Mucosa of rectum (tissue), 2 donors: ENCODE measurements at regions not wholly inside any gene's neighbourhood (a gene's known extent, or its start where the extent isn't known, plus 50 kb on each side); places are given as distances from the start of the nearest gene placed in this dataset.

Source experiments
- H3K27ac ChIP-seq, 2 donors: one replicate each; pipeline ENCODE4 v1.7.0; 2013; ENCODE audit warnings: inconsistent platforms in 2 of 2, low read depth in 2 of 2, low read length in 2 of 2
- H3K27me3 ChIP-seq, 2 donors: one replicate each; pipeline ENCODE4 v1.7.0; 2013; ENCODE audit warnings: low read length in 2 of 2; ENCODE audit not compliant: control insufficient read depth in 2 of 2, insufficient read depth in 2 of 2
- H3K36me3 ChIP-seq, 2 donors: one replicate each; pipeline ENCODE4 v1.7.0; 2013; ENCODE audit warnings: low read length in 2 of 2; ENCODE audit not compliant: control insufficient read depth in 2 of 2, insufficient read depth in 2 of 2
- H3K4me1 ChIP-seq, 2 donors: one replicate each; pipeline ENCODE4 v1.7.0; 2013; ENCODE audit warnings: low read length in 2 of 2, mild to moderate bottlenecking in 1 of 2; ENCODE audit not compliant: control insufficient read depth in 2 of 2, insufficient read depth in 2 of 2
- H3K4me3 ChIP-seq, 2 donors: one replicate each; pipeline ENCODE4 v1.7.0; 2013; ENCODE audit warnings: low read length in 2 of 2
- H3K9ac ChIP-seq, 2 donors: one replicate each; pipeline ENCODE4 v1.7.0; 2013; ENCODE audit warnings: low read length in 2 of 2, low read depth in 1 of 2, mild to moderate bottlenecking in 1 of 2
- H3K9me3 ChIP-seq, 2 donors: one replicate each; pipeline ENCODE4 v1.7.0; 2013; ENCODE audit warnings: low read length in 2 of 2; ENCODE audit not compliant: control insufficient read depth in 2 of 2
- donor health status: healthy.
- donor health status: Normal muscosa, but diverticular disease.

DNA sequence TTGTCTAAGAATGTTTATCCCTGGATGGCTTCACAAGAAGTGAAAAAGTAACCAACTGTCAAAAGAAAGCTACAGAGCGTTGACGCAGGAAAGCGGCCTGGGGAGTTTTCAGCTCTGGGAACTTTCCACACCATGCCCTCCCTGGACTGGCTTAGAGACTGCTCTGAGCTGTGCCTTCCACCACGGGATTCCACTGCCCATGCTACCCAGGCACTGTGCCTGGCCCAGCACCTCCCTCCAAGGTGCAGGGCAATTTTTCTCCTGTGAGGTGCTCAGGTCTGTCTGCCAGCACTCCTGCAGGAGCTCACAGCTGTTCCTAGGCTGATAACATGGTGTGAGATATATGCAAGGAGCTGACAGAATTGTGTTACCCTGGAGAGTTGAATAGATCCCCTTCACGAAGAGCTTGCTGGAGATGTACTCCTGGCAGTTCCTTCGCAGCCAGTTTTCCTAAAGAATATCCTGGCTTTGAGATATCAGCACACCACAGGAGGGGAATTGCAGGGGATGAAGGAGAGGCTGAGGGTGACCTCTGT is 258.3 kb upstream of the B3GAT1 start:
- Histone ChIP-seq H3K27ac (no peak overlapping the region), H3K4me1 (no peaks in the 10 kb centered on the region), H3K4me3 (no peak overlapping the region), H3K9ac (no peak overlapping the region), H3K27me3 (peaks cover 5 to 10% of the 10 kb centered on the region in 2 donors), H3K36me3 (no peaks in the 10 kb centered on the region), H3K9me3 (no peaks in the 10 kb centered on the region)

DNA sequence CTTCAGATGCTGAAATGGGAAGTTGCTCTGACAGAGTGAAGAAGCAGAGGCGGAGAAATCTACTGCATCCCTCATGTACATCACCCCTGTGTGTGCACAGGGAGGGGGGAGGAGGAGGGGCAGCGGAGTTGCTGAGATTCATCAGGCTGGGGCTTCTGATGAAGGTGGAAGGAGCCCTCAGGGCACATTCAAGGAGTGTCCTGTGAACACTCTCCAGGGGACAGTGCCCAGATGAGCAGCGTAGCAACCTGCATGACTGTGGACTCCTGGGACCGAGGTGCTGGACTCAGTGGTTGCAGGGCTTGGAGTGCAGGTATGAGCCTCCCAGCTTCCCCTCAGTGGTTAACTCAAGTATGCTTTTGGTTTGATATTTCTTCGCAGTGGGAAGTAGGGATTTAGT is 257.8 kb upstream of the B3GAT1 start:
- no peaks in the 10 kb centered on the region for H3K4me1 ChIP-seq
- H3K36me3 ChIP-seq, result no peaks in the 10 kb centered on the region
- H3K27me3 ChIP-seq, result peaks cover 5 to 10% of the 10 kb centered on the region in 2 donors
- H3K27ac ChIP-seq, result no peak overlapping the region
- H3K9me3 ChIP-seq, result no peaks in the 10 kb centered on the region
- no peak overlapping the region for H3K4me3 ChIP-seq
- H3K9ac ChIP-seq, result no peak overlapping the region

DNA sequence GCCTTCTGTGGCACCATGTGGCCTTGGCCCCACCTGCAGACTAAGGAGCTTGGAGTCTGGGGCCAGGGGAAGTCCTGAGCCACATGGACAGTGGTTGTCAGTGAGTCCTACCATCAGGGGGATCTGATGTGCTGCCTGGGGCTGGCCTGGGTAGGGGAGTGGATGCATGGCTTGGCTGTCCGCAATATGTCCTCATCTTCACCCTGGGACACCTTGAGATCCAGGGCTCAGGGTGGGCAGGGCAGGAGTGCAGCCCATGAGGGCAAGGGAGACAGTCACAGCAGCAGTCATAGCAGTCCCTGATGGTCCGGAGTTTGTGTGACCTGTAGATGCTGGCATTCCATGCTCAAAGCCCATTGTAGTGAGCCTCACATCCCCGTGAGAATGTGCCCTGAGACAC is 256.8 kb upstream of the B3GAT1 start:
- no peak overlapping the region for H3K9ac ChIP-seq
- H3K27me3 ChIP-seq, result peaks cover 5 to 10% of the 10 kb centered on the region in 2 donors
- no peak overlapping the region for H3K4me3 ChIP-seq
- no peaks in the 10 kb centered on the region for H3K4me1 ChIP-seq
- no peaks in the 10 kb centered on the region for H3K9me3 ChIP-seq
- no peak overlapping the region for H3K27ac ChIP-seq
- H3K36me3 ChIP-seq, result no peaks in the 10 kb centered on the region

DNA sequence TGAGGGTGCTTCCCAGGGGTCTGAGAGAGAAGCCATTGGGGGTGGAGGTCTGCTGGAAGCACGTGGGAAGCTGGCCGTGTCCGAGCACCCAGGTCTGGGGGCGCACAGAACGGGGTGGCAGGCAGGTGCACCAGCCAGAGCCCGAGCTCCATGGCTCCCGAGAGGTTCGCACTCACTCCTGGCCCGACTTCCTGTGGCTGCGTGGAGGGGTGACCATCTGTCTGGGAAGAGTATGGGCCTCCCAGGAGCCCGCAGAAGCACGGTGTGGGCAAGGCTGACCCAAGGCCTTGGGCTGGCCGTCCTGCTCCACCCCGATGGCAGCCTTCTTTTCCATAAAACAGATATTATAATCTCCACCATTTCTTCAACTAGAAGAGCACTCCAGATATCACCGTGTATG is 256.0 kb upstream of the B3GAT1 start:
- H3K27ac ChIP-seq, result no peak overlapping the region
- H3K4me1 ChIP-seq, result no peaks in the 10 kb centered on the region
- H3K27me3 ChIP-seq, result peaks cover 5 to 10% of the 10 kb centered on the region in 2 donors
- no peak overlapping the region for H3K9ac ChIP-seq
- H3K4me3 ChIP-seq, result no peak overlapping the region
- H3K9me3 ChIP-seq, result no peaks in the 10 kb centered on the region
- no peaks in the 10 kb centered on the region for H3K36me3 ChIP-seq

- Histone ChIP-seq H3K27me3 (peaks cover 5 to 10% of the 10 kb centered on the region in 2 donors), H3K4me1 (no peaks in the 10 kb centered on the region), H3K9me3 (no peaks in the 10 kb centered on the region), H3K36me3 (no peaks in the 10 kb centered on the region), H3K9ac (no peak overlapping the region), H3K27ac (no peak overlapping the region), H3K4me3 (no peak overlapping the region)
Observed at GRCh38 chr11:134667505-134667904, 255.5 kb upstream of the B3GAT1 start.

- peaks cover 5 to 10% of the 10 kb centered on the region in 2 donors for H3K27me3 ChIP-seq
- H3K4me3 ChIP-seq, result no peak overlapping the region
- no peaks in the 10 kb centered on the region for H3K9me3 ChIP-seq
- no peaks in the 10 kb centered on the region for H3K36me3 ChIP-seq
- no peak overlapping the region for H3K9ac ChIP-seq
- no peaks in the 10 kb centered on the region for H3K4me1 ChIP-seq
- no peak overlapping the region for H3K27ac ChIP-seq
Observed at GRCh38 chr11:134667175-134667500, 255.1 kb upstream of the B3GAT1 start.

DNA sequence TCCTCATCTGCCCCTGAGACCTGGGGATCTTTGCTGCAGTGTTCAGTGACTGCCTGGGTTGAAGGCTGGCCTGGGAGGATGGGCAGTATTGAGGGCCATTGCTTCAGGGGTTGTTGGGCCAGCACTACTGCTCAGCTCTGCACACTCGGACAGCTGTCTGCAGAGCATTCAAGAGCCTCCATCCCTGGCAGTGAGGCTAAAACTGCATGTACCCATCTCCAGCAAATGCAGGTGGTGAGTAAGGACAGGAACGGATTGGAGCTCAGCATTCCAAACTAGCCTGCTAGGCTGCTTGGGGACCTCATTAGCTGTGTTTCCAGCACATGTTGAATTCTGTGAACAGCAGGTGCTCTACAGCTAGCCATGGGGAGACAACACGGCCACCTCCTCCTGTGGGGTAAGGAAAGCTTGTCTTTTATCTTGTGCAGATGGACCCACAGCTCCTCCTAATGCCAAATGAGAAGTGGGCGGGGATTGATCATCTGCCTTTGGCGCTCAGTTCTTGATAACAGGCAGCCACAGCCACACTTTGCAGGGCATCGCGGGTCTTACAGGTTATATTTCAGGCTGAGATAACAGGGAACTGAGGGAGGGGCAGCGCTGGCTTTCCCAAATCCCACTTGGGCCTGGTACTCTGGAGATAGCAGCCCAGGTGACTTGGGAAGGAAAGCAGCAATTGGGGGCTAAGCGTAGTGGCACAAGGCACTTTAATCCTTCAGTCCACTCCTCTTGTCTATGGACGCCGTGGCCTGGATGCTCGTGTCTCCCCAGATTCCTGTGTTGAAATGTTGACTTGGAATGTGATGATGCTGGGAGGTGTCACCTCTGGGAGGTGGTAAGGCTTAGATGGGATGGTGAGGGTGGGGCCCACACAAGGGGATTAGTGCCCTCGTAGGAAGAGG is 254.5 kb upstream of the B3GAT1 start:
- H3K9ac ChIP-seq, result no peak overlapping the region
- H3K4me3 ChIP-seq, result no peak overlapping the region
- H3K36me3 ChIP-seq, result no peaks in the 10 kb centered on the region
- H3K27ac ChIP-seq, result no peak overlapping the region
- H3K9me3 ChIP-seq, result no peaks in the 10 kb centered on the region
- H3K27me3 ChIP-seq, result peaks cover 5% of the 10 kb centered on the region in 2 donors
- no peaks in the 10 kb centered on the region for H3K4me1 ChIP-seq

DNA sequence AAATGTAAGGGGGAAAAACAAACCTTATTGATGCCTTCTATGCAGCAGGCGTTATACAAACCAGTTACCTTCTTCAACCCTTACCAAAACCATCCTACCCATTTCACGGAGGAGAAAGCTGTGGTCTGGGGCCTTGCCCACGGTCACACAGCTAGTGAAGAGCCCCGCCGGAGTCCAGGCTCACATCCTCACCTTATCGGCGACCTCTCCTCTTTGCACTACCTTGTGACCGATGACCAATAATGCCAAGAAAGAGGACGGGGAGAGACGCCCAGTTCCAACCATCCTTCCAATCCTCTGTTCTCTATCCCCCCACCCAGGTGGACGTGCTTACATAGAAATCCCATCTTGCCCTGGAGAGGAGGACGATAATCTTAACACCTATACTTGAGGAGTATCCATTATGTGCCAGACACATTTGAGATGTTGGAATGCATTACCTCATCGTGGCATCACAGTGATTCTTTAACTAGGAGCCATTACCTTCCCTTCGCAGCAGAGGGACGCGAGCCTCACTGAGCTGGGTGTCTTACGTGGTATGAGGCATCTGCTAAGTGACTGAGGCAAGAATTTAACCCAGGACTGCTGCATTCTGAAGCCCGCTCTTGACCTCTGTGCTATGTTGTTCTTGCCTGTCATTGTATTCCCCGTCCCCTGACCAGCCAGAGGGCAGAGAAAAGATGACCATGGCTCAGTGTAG is 253.7 kb upstream of the B3GAT1 start:
- no peaks in the 10 kb centered on the region for H3K36me3 ChIP-seq

GRCh38 chr11:134665188-134665535 is 253.1 kb upstream of the B3GAT1 start:
- H3K27ac ChIP-seq, result no peak overlapping the region
- H3K36me3 ChIP-seq, result no peaks in the 10 kb centered on the region
- peaks cover under 1 to 5% of the 10 kb centered on the region in 2 donors for H3K27me3 ChIP-seq
- no peak overlapping the region for H3K9ac ChIP-seq
- H3K4me3 ChIP-seq, result no peak overlapping the region
- H3K4me1 ChIP-seq, result no peaks in the 10 kb centered on the region
- H3K9me3 ChIP-seq, result no peaks in the 10 kb centered on the region

More for the DNA sequence above, 253.7 kb upstream of the B3GAT1 start:
- Histone ChIP-seq H3K9me3 (no peaks in the 10 kb centered on the region), H3K9ac (no peak overlapping the region), H3K4me3 (no peak overlapping the region), H3K27ac (no peak overlapping the region), H3K4me1 (no peaks in the 10 kb centered on the region), H3K27me3 (peaks cover 5% of the 10 kb centered on the region in 2 donors)

DNA sequence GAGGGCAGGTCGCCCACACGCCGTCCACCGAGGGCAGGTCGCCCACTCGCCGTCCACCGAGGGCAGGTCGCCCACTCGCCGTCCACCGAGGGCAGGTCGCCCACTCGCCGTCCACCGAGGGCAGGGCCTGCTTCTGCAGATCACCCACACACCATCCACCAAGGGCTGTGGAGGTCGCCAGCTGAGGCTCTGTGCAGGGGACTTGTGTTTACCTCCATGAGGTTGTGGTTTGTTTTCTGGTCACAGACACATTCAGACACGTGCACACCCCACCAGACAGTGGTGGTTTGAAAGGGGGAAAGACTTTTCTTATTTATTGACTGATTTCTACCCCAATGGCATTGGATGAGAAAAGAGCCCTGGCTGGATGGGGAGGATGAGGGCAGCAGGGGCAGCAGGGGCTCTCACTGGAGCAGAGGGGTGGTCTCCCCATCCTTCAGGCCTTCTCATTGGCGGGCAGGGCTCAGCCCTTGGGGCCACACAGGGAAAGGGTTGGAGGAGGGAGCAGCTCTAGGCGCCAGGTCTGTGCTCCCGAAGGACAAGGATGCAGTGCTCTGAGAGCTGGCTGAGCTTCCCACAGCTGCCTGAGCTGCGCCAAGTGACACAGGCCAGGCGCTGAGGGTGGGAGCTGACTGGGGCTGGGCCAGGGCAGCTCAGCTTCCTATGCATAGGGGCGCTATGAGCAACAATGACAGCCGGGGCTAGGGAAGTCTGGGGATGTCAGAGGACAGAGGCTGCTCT is 252.6 kb upstream of the B3GAT1 start:
- H3K36me3 ChIP-seq, result no peaks in the 10 kb centered on the region
- H3K9ac ChIP-seq, result no peak overlapping the region
- no peak overlapping the region for H3K4me3 ChIP-seq
- no peaks in the 10 kb centered on the region for H3K4me1 ChIP-seq
- H3K9me3 ChIP-seq, result no peaks in the 10 kb centered on the region
- peaks cover 0 to 5% of the 10 kb centered on the region in 2 donors for H3K27me3 ChIP-seq
- no peak overlapping the region for H3K27ac ChIP-seq
